H9 (cell line): ENCODE measurements at regions not wholly inside any gene's neighbourhood (a gene's known extent, or its start where the extent isn't known, plus 50 kb on each side); places are given as distances from the start of the nearest gene placed in this dataset.

Source experiments
- DNase-seq: peaks from one replicate; pipeline ENCODE4 v3.0.0-alpha.2; 2017
- H2AFZ ChIP-seq: one replicate; pipeline ENCODE4 v1.6.1; 2013; ENCODE audit warnings: mild to moderate bottlenecking, low read length, control low read depth, moderate library complexity
- H2AK5ac ChIP-seq: 2 replicates; pipeline ENCODE4 v1.6.1; 2013; ENCODE audit warnings: low read length, control low read depth, mixed read lengths; ENCODE audit not compliant: insufficient read length
- H2BK120ac ChIP-seq: one replicate; pipeline ENCODE4 v1.6.1; 2013; ENCODE audit warnings: low read depth, mild to moderate bottlenecking, low read length, control low read depth, inconsistent platforms; ENCODE audit not compliant: poor library complexity, severe bottlenecking
- H2BK12ac ChIP-seq: 2 replicates; pipeline ENCODE4 v1.6.1; 2013; ENCODE audit warnings: low read length, control low read depth, mixed read lengths, low read depth; ENCODE audit not compliant: insufficient read length
- H2BK15ac ChIP-seq: 2 replicates; pipeline ENCODE4 v1.6.1; 2013; ENCODE audit warnings: low read depth, low read length, control low read depth
- H2BK20ac ChIP-seq: one replicate; pipeline ENCODE4 v1.6.1; 2013; ENCODE audit warnings: low read depth, mild to moderate bottlenecking, low read length, control low read depth, inconsistent platforms; ENCODE audit not compliant: poor library complexity, severe bottlenecking
- H2BK5ac ChIP-seq: 2 replicates; pipeline ENCODE4 v1.6.1; 2013; ENCODE audit warnings: low read length, control low read depth, mixed read lengths; ENCODE audit not compliant: insufficient read length
- H3K14ac ChIP-seq: 2 replicates; pipeline ENCODE4 v1.6.1; 2013; ENCODE audit warnings: low read length, control low read depth; ENCODE audit not compliant: insufficient read depth
- H3K18ac ChIP-seq: 2 replicates; pipeline ENCODE4 v1.6.1; 2013; ENCODE audit warnings: low read depth, mild to moderate bottlenecking, mixed read lengths, low read length, control low read depth; ENCODE audit not compliant: insufficient read length
- H3K23ac ChIP-seq: 2 replicates; pipeline ENCODE4 v1.6.1; 2013; ENCODE audit warnings: low read length, control low read depth, mixed read lengths, low read depth; ENCODE audit not compliant: insufficient read length
- H3K23me2 ChIP-seq: 2 replicates; pipeline ENCODE4 v1.6.1; 2013; ENCODE audit warnings: low read depth, mild to moderate bottlenecking, mixed read lengths, low read length, control low read depth; ENCODE audit not compliant: insufficient read length, poor library complexity, severe bottlenecking
- H3K27ac ChIP-seq: 2 replicates; pipeline ENCODE4 v1.5.1; 2013; ENCODE audit warnings: low read length, control low read depth, mixed read lengths, low read depth; ENCODE audit not compliant: insufficient read length
- H3K27me3 ChIP-seq: 2 replicates; pipeline ENCODE4 v1.6.1; 2013; ENCODE audit warnings: low read length, control low read depth, inconsistent platforms; ENCODE audit not compliant: insufficient read depth
- H3K4ac ChIP-seq: 2 replicates; pipeline ENCODE4 v1.6.1; 2013; ENCODE audit warnings: low read depth, mild to moderate bottlenecking, control low read depth, inconsistent platforms, low read length, moderate library complexity
- H3K4me1 ChIP-seq: 2 replicates; pipeline ENCODE4 v1.6.1; 2013; ENCODE audit warnings: low read length, control low read depth, inconsistent platforms; ENCODE audit not compliant: insufficient read depth
- H3K4me2 ChIP-seq: 2 replicates; pipeline ENCODE4 v1.6.1; 2013; ENCODE audit warnings: low read length, control low read depth, mixed read lengths; ENCODE audit not compliant: insufficient read length, insufficient read depth
- H3K56ac ChIP-seq: 2 replicates; pipeline ENCODE4 v1.6.1; 2013; ENCODE audit warnings: low read depth, mild to moderate bottlenecking, mixed read lengths, low read length, control low read depth; ENCODE audit not compliant: insufficient read length
- H3K79me1 ChIP-seq: 2 replicates; pipeline ENCODE4 v1.6.1; 2013; ENCODE audit warnings: low read depth, mild to moderate bottlenecking, moderate library complexity, low read length, control low read depth, inconsistent platforms; ENCODE audit not compliant: insufficient read depth, poor library complexity, severe bottlenecking
- H3K79me2 ChIP-seq: 2 replicates; pipeline ENCODE4 v1.6.1; 2013; ENCODE audit warnings: low read length, control low read depth, inconsistent platforms; ENCODE audit not compliant: insufficient read depth
- H3K9ac ChIP-seq: 2 replicates; pipeline ENCODE4 v1.6.1; 2013; ENCODE audit warnings: low read length, control low read depth, mixed read lengths; ENCODE audit not compliant: insufficient read length; ENCODE audit errors: extremely low read depth
- H3K9me3 ChIP-seq: one replicate; pipeline ENCODE4 v1.6.1; 2013; ENCODE audit warnings: low read depth, low read length, inconsistent platforms; ENCODE audit not compliant: control insufficient read depth
- H3T11ph ChIP-seq: one replicate; pipeline ENCODE4 v1.6.1; 2013; ENCODE audit warnings: mild to moderate bottlenecking, low read length, control low read depth, inconsistent platforms
- H4K20me1 ChIP-seq: one replicate; pipeline ENCODE4 v1.6.1; 2013; ENCODE audit not compliant: control insufficient read depth, insufficient read length, insufficient read depth
- H4K5ac ChIP-seq: 2 replicates; pipeline ENCODE4 v1.6.1; 2013; ENCODE audit warnings: low read depth, mild to moderate bottlenecking, mixed read lengths, low read length, control low read depth; ENCODE audit not compliant: insufficient read length
- H4K8ac ChIP-seq: replicated peaks from 2 replicates; pipeline ENCODE4 v1.6.1; 2013; ENCODE audit warnings: low read length, control low read depth, mixed read lengths, low read depth; ENCODE audit not compliant: insufficient read length
- H4K91ac ChIP-seq: 2 replicates; pipeline ENCODE4 v1.6.1; 2013; ENCODE audit warnings: low read depth, mild to moderate bottlenecking, moderate library complexity, mixed read lengths, low read length, control low read depth; ENCODE audit not compliant: insufficient read length
- H3K27ac Mint-ChIP-seq, 3 experiments: 2 replicates in 2 of 3; 3 replicates in 1 of 3; pipeline ENCODE4 v1.8.0; 2020 to 2021; ENCODE audit warnings: mixed read lengths in 3 of 3, mild to moderate bottlenecking in 1 of 3, moderate library complexity in 1 of 3
- H3K27me3 Mint-ChIP-seq: 2 replicates; pipeline ENCODE4 v1.8.0; 2021; ENCODE audit warnings: low read depth, mild to moderate bottlenecking, moderate library complexity, mixed read lengths
- H3K36me3 Mint-ChIP-seq, 3 experiments: 2 replicates in 2 of 3; 3 replicates in 1 of 3; pipeline ENCODE4 v1.8.0; 2020 to 2021; ENCODE audit warnings: low read depth in 3 of 3, mixed read lengths in 3 of 3; ENCODE audit not compliant: insufficient read depth in 1 of 3
- H3K4me1 Mint-ChIP-seq, 2 experiments: 2 replicates each; pipeline ENCODE4 v1.8.0; 2020; ENCODE audit warnings: mixed read lengths in 2 of 2
- H3K4me3 Mint-ChIP-seq, 2 experiments: 2 replicates in 1 of 2; 3 replicates in 1 of 2; pipeline ENCODE4 v1.8.0; 2020 to 2021; ENCODE audit warnings: mild to moderate bottlenecking in 2 of 2, mixed read lengths in 2 of 2, moderate library complexity in 1 of 2
- H3K9me3 Mint-ChIP-seq, 2 experiments: 2 replicates in 1 of 2; 3 replicates in 1 of 2; pipeline ENCODE4 v1.8.0; 2020; ENCODE audit warnings: mild to moderate bottlenecking in 2 of 2, mixed read lengths in 2 of 2, moderate library complexity in 1 of 2
- CTCF ChIP-seq: fragments of 200-600 bp; sonication (generic); conservative IDR thresholded peaks from 3 replicates; pipeline ENCODE4 v1.8.0; 2021; ENCODE audit warnings: antibody characterized with exemption, mild to moderate bottlenecking
- WGBS: extraction: QIAGEN DNeasy Blood & Tissue Kit; methylation state at CpG from one replicate; pipeline ENCODE4 v1.1.7; 2013; ENCODE audit warnings: missing lambda C conversion rate, low lambda C conversion rate, mixed read lengths; ENCODE audit not compliant: insufficient read length; ENCODE audit errors: extremely low coverage; 5-methylcytosine and 5-hydroxymethylcytosine counted together

GRCh38 chr13:81318231-81319019 lies 977.5 kb upstream of the SPRY2 start:
- Histone ChIP-seq H3K79me1 (no peaks in the 10 kb centered on the region), H4K20me1 (no peaks in the 10 kb centered on the region), H2BK120ac (no peak overlapping the region), H2BK5ac (no peak overlapping the region), H3K27ac (no peak overlapping the region), H4K8ac (no peak overlapping the region), H3K23ac (no peak overlapping the region), H4K5ac (no peak overlapping the region), H2BK15ac (no peak overlapping the region), H2AFZ (no peak overlapping the region), H3K9ac (no peak overlapping the region), H2BK20ac (no peak overlapping the region), H3K79me2 (no peaks in the 10 kb centered on the region), H3K23me2 (no peaks in the 10 kb centered on the region), H3K27me3 (no peaks in the 10 kb centered on the region), H3T11ph (no peak overlapping the region), H2AK5ac (no peak overlapping the region), H3K14ac (no peak overlapping the region), H3K4me2 (no peak overlapping the region), H3K4ac (no peak overlapping the region; the same call in 1 of the 2 replicates), H3K9me3 (no peaks in the 10 kb centered on the region), H3K4me1 (no peaks in the 10 kb centered on the region), H3K18ac (no peak overlapping the region), H4K91ac (no peak overlapping the region), H2BK12ac (no peak overlapping the region), H3K56ac (no peak overlapping the region)
- no CpG with 5 or more reads among the region's 4 CpGs for WGBS
- H3K4me3 Mint-ChIP-seq, result no peak overlapping the region
- peaks cover 0 to 1% of the 10 kb centered on the region in 2 experiments; a peak in 1 of 5 replicates for H3K9me3 Mint-ChIP-seq
- no peaks in the 10 kb centered on the region for H3K27me3 Mint-ChIP-seq
- no peak for DNase-seq
- no peak overlapping the region for H3K27ac Mint-ChIP-seq
- no peaks in the 10 kb centered on the region for H3K36me3 Mint-ChIP-seq
- no peaks in the 10 kb centered on the region for H3K4me1 Mint-ChIP-seq
- no peak for TF ChIP-seq CTCF
